WTC11 (cell line): ENCODE measurements at regions not wholly inside any gene's neighbourhood (a gene's known extent, or its start where the extent isn't known, plus 50 kb on each side); places are given as distances from the start of the nearest gene placed in this dataset.

Experiments used
- ATAC-seq: fragments of 200-7000 bp; cut with Tn5 transposase; 2 replicates; pipeline ENCODE4 v1.10.0; 2021; ENCODE audit warnings: mild to moderate bottlenecking, moderate library complexity
- CTCF ChIA-PET: fragments of 300-600 bp; sonication (Branson Sonifier 250); formaldehyde crosslinking; loops from one replicate; lab custom pipeline; 2021; ENCODE audit warnings: antibody characterized with exemption; lab: Charles Lee
- POLR2A ChIA-PET: fragments of 350-600 bp; sonication (Branson Sonifier 250); formaldehyde crosslinking; loops from one replicate; lab custom pipeline; 2021; ENCODE audit warnings: antibody characterized with exemption; lab: Charles Lee
- DNase-seq: peaks from one replicate; pipeline ENCODE4 v3.0.0; 2021; ENCODE audit warnings: low spot score
- H3K27ac Mint-ChIP-seq: 2 replicates; pipeline ENCODE4 v1.8.0; 2021; ENCODE audit warnings: mixed read lengths
- H3K27me3 Mint-ChIP-seq: 2 replicates; pipeline ENCODE4 v1.8.0; 2021; ENCODE audit warnings: low read depth, mild to moderate bottlenecking, moderate library complexity, mixed read lengths
- H3K36me3 Mint-ChIP-seq: 2 replicates; pipeline ENCODE4 v1.8.0; 2021; ENCODE audit warnings: mixed read lengths
- H3K4me1 Mint-ChIP-seq: 2 replicates; pipeline ENCODE4 v1.8.0; 2022; ENCODE audit warnings: mixed read lengths
- H3K4me3 Mint-ChIP-seq: 2 replicates; pipeline ENCODE4 v1.8.0; 2021; ENCODE audit warnings: mild to moderate bottlenecking, moderate library complexity, mixed read lengths
- H3K9me3 Mint-ChIP-seq: 2 replicates; pipeline ENCODE4 v1.8.0; 2021; ENCODE audit warnings: mixed read lengths
- AR ChIP-seq: fragments of 250-450 bp; sonication (Bioruptor Pico); IDR thresholded peaks from 2 replicates; pipeline ENCODE4 v1.9.0; 2021; ENCODE audit warnings: mild to moderate bottlenecking
- CDX4 ChIP-seq: fragments of 250-450 bp; sonication (Bioruptor Pico); IDR thresholded peaks from 2 replicates; pipeline ENCODE4 v1.9.0; 2021; ENCODE audit warnings: moderate library complexity, mild to moderate bottlenecking, inconsistent platforms, borderline replicate concordance
- ELF4 ChIP-seq: sonication (generic); formaldehyde crosslinking; IDR thresholded peaks from 2 replicates; pipeline ENCODE4 v1.8.1; 2022; ENCODE audit warnings: low read depth, mild to moderate bottlenecking, moderate library complexity, missing genetic modification reagents
- EMX1 ChIP-seq: fragments of 250-450 bp; sonication (Bioruptor Pico); IDR thresholded peaks from 2 replicates; pipeline ENCODE4 v1.8.0; 2021; ENCODE audit warnings: mild to moderate bottlenecking
- FOXJ3 ChIP-seq: sonication (generic); formaldehyde crosslinking; IDR thresholded peaks from 2 replicates; pipeline ENCODE4 v1.9.0; 2021; ENCODE audit warnings: missing genetic modification reagents, mild to moderate bottlenecking, borderline replicate concordance
- GRHL2 ChIP-seq: fragments of 250-450 bp; sonication (Bioruptor Pico); IDR thresholded peaks from 2 replicates; pipeline ENCODE4 v1.8.0; 2022; ENCODE audit warnings: mild to moderate bottlenecking, moderate library complexity; ENCODE audit not compliant: insufficient replicate concordance, severe bottlenecking
- GTF2I ChIP-seq: fragments of 250-450 bp; sonication (Bioruptor Pico); conservative IDR thresholded peaks from 2 replicates; pipeline ENCODE4 v1.4.0; 2021; ENCODE audit warnings: mild to moderate bottlenecking
- IRF2 ChIP-seq: sonication (generic); formaldehyde crosslinking; IDR thresholded peaks from 2 replicates; pipeline ENCODE4 v1.8.0; 2022; ENCODE audit warnings: low read depth, missing genetic modification reagents, borderline replicate concordance
- MAX ChIP-seq: sonication (generic); formaldehyde crosslinking; IDR thresholded peaks from 2 replicates; pipeline ENCODE4 v1.8.0; 2022; ENCODE audit warnings: mild to moderate bottlenecking, missing genetic modification reagents
- OVOL2 ChIP-seq: fragments of 250-450 bp; sonication (Bioruptor Pico); IDR thresholded peaks from 2 replicates; pipeline ENCODE4 v1.9.0; 2021; ENCODE audit warnings: mild to moderate bottlenecking, borderline replicate concordance
- SMAD3 ChIP-seq: sonication (generic); formaldehyde crosslinking; IDR thresholded peaks from 2 replicates; pipeline ENCODE4 v1.8.0; 2022; ENCODE audit warnings: missing genetic modification reagents, mild to moderate bottlenecking, borderline replicate concordance
- SMAD4 ChIP-seq: sonication (generic); formaldehyde crosslinking; IDR thresholded peaks from 2 replicates; pipeline ENCODE4 v1.8.0; 2022; ENCODE audit warnings: mild to moderate bottlenecking, missing genetic modification reagents
- STAT6 ChIP-seq: sonication (generic); formaldehyde crosslinking; conservative IDR thresholded peaks from 2 replicates; pipeline ENCODE4 v1.8.1; 2023; ENCODE audit warnings: mild to moderate bottlenecking, low read depth, missing genetic modification reagents, moderate library complexity
- TCF7 ChIP-seq: sonication (generic); formaldehyde crosslinking; IDR thresholded peaks from 2 replicates; pipeline ENCODE4 v1.8.0; 2022; ENCODE audit warnings: mild to moderate bottlenecking, low read depth, missing genetic modification reagents, moderate library complexity
- TP53 ChIP-seq: sonication (generic); formaldehyde crosslinking; IDR thresholded peaks from 2 replicates; pipeline ENCODE4 v1.8.1; 2023; ENCODE audit warnings: mild to moderate bottlenecking, missing genetic modification reagents
- ZMAT4 ChIP-seq: fragments of 250-450 bp; sonication (Bioruptor Pico); IDR thresholded peaks from 2 replicates; pipeline ENCODE4 v1.9.0; 2021; ENCODE audit warnings: mild to moderate bottlenecking
- ZNF138 ChIP-seq: sonication (generic); formaldehyde crosslinking; conservative IDR thresholded peaks from 2 replicates; pipeline ENCODE4 v1.8.1; 2022; ENCODE audit warnings: mild to moderate bottlenecking, moderate library complexity, missing genetic modification reagents
- ZNF263 ChIP-seq: sonication (generic); formaldehyde crosslinking; IDR thresholded peaks from 2 replicates; pipeline ENCODE4 v1.8.1; 2022; ENCODE audit warnings: low read depth, mild to moderate bottlenecking, moderate library complexity, missing genetic modification reagents
- ZNF425 ChIP-seq: fragments of 250-450 bp; sonication (Bioruptor Pico); conservative IDR thresholded peaks from 2 replicates; pipeline ENCODE4 v1.9.0; 2021; ENCODE audit warnings: mild to moderate bottlenecking
- ZSCAN18 ChIP-seq: fragments of 250-450 bp; sonication (Bioruptor Pico); IDR thresholded peaks from 2 replicates; pipeline ENCODE4 v2.1.2; 2022; ENCODE audit warnings: mild to moderate bottlenecking, moderate library complexity

GRCh38 chr22:27134315-27134701, 476.9 kb downstream of the MIAT start (continued):
- TF ChIP-seq GTF2I (CRISPR knock-in tag) (no peak), TCF7 (no peak), ELF4 (no peak), SMAD4 (CRISPR knock-in tag) (no peak), IRF2 (CRISPR knock-in tag) (no peak)

- Mint-ChIP-seq H3K4me1 (0 out of 2 replicates have a peak, but pooled peaks cover 6% of the 10 kb centered on the region), H3K27ac (no peak overlapping the region)
- POLR2A ChIA-PET: no interaction called here
- no peak for ATAC-seq
- TF ChIP-seq TP53: no peak
- TF ChIP-seq ELF4: no peak
- TF ChIP-seq CDX4 (CRISPR knock-in tag): no peak
- no peak for TF ChIP-seq ZNF425 (CRISPR knock-in tag)
- TF ChIP-seq FOXJ3 (CRISPR knock-in tag): no peak
- no peak for TF ChIP-seq ZMAT4
- TF ChIP-seq STAT6 (CRISPR knock-in tag): no peak
- TF ChIP-seq OVOL2 (CRISPR knock-in tag): no peak
- no peak for TF ChIP-seq TCF7
- no peak for TF ChIP-seq SMAD3 (CRISPR knock-in tag)
- TF ChIP-seq, all 79 proteins: peak for 0
- Mint-ChIP-seq H3K9me3 (peaks cover 8% of the 10 kb centered on the region), H3K4me3 (no peak overlapping the region), H3K27me3 (no peaks in the 10 kb centered on the region), H3K36me3 (no peaks in the 10 kb centered on the region)
- DNase-seq: no peak
- CTCF ChIA-PET: interaction anchor here (0.6 to 1.4 kb wide), 3 partner anchors 15 to 344 kb away, joined by 3 to 8 read pairs (median 3); no protein-coding TSS in a partner anchor
These were observed 477.9 kb downstream of the MIAT start for GRCh38 chr22:27135031-27135981.

GRCh38 chr22:27136596-27136995, 479.2 kb downstream of the MIAT start:
- POLR2A ChIA-PET: no interaction called here
- ATAC-seq (no peak), DNase-seq (no peak)
- Mint-ChIP-seq H3K4me3 (no peak overlapping the region), H3K27me3 (no peaks in the 10 kb centered on the region), H3K36me3 (no peaks in the 10 kb centered on the region), H3K9me3 (peaks cover 8% of the 10 kb centered on the region), H3K27ac (no peak overlapping the region), H3K4me1 (0 out of 2 replicates have a peak, but pooled peaks cover 6% of the 10 kb centered on the region)
- CTCF ChIA-PET: interaction anchor here (0.9 kb wide), 1 partner anchor 380 kb away, joined by 3 read pairs; no protein-coding TSS in a partner anchor
- TF ChIP-seq EMX1 (CRISPR knock-in tag) (no peak), ZNF138 (CRISPR knock-in tag) (no peak), ZNF263 (CRISPR knock-in tag) (no peak), GTF2I (CRISPR knock-in tag) (no peak), GRHL2 (CRISPR knock-in tag) (no peak), ZSCAN18 (no peak), MAX (CRISPR knock-in tag) (no peak), AR (CRISPR knock-in tag) (no peak)
